ENCODE measurements at regions not wholly inside any gene's neighbourhood (a gene's known extent, or its start where the extent isn't known, plus 50 kb on each side); places are given as distances from the start of the nearest gene placed in this dataset.

GRCh38 chr12:25424211-25424731 is 128.8 kb downstream of the LMNTD1 start:
- Histone ChIP-seq H3K4me3 (ENCODE audit: control insufficient read depth in 1 of 7, extremely low read depth in 1 of 7, insufficient read depth in 4 of 7, low read depth in 2 of 7, low read length in 6 of 7) (no peak overlapping the region), H3K36me3 (ENCODE audit: control insufficient read depth in 4 of 4, insufficient read depth in 4 of 4, low read length in 3 of 4) (no peaks in the 10 kb centered on the region), H3K9me3 (ENCODE audit: control extremely low read depth in 1 of 5, control insufficient read depth in 4 of 5, insufficient read depth in 2 of 5, low read depth in 1 of 5, low read length in 4 of 5) (no peaks in the 10 kb centered on the region), H3K4me1 (ENCODE audit: control extremely low read depth in 1 of 4, control insufficient read depth in 4 of 4, insufficient read depth in 4 of 4, low read length in 3 of 4) (no peaks in the 10 kb centered on the region), H3K27ac (ENCODE audit: insufficient read depth in 1 of 2, low read depth in 1 of 2, low read length in 2 of 2, poor library complexity in 1 of 2, severe bottlenecking in 2 of 2) (no peak overlapping the region), H3K27me3 (replicated peaks in 2 of 5; ENCODE audit: control insufficient read depth in 4 of 5, insufficient read depth in 5 of 5, low read length in 4 of 5) (no peaks in the 10 kb centered on the region)
- ChIA-PET POLR2A (no interaction called here), CTCF (no interaction called here)
- no peak for DNase-seq
- 100% methylated on average over 5 of the region's 6 CpGs for WGBS (ENCODE audit: insufficient coverage)

- POLR2A ChIA-PET: no interaction called here
These were observed 129.6 kb downstream of the LMNTD1 start for GRCh38 chr12:25423355-25424050.

GRCh38 chr12:25422241-25422640 is 130.8 kb downstream of the LMNTD1 start:
- no peak overlapping the region for H3K4me3 ChIP-seq (ENCODE audit: control insufficient read depth in 1 of 7, extremely low read depth in 1 of 7, insufficient read depth in 4 of 7, low read depth in 2 of 7, low read length in 6 of 7)
- no peaks in the 10 kb centered on the region for H3K4me1 ChIP-seq (ENCODE audit: control extremely low read depth in 1 of 4, control insufficient read depth in 4 of 4, insufficient read depth in 4 of 4, low read length in 3 of 4)
- no peaks in the 10 kb centered on the region for H3K27me3 ChIP-seq (replicated peaks in 2 of 5; ENCODE audit: control insufficient read depth in 4 of 5, insufficient read depth in 5 of 5, low read length in 4 of 5)
- no peaks in the 10 kb centered on the region for H3K36me3 ChIP-seq (ENCODE audit: control insufficient read depth in 4 of 4, insufficient read depth in 4 of 4, low read length in 3 of 4)
- CTCF ChIA-PET: interaction anchor here (1.2 kb wide), 1 partner anchor 15 kb away, joined by 5 read pairs; no protein-coding TSS in a partner anchor
- H3K9me3 ChIP-seq (ENCODE audit: control extremely low read depth in 1 of 5, control insufficient read depth in 4 of 5, insufficient read depth in 2 of 5, low read depth in 1 of 5, low read length in 4 of 5): no peaks in the 10 kb centered on the region
- POLR2A ChIA-PET: no interaction called here
- H3K27ac ChIP-seq (ENCODE audit: insufficient read depth in 1 of 2, low read depth in 1 of 2, low read length in 2 of 2, poor library complexity in 1 of 2, severe bottlenecking in 2 of 2): no peak overlapping the region
- no CpG with 5 or more reads among the region's 1 CpG for WGBS (ENCODE audit: insufficient coverage)
- no peak for DNase-seq

More at GRCh38 chr12:25423355-25424050, 129.6 kb downstream of the LMNTD1 start:
- Histone ChIP-seq H3K36me3 (ENCODE audit: control insufficient read depth in 4 of 4, insufficient read depth in 4 of 4, low read length in 3 of 4) (no peaks in the 10 kb centered on the region), H3K4me3 (ENCODE audit: control insufficient read depth in 1 of 7, extremely low read depth in 1 of 7, insufficient read depth in 4 of 7, low read depth in 2 of 7, low read length in 6 of 7) (no peak overlapping the region), H3K27ac (ENCODE audit: insufficient read depth in 1 of 2, low read depth in 1 of 2, low read length in 2 of 2, poor library complexity in 1 of 2, severe bottlenecking in 2 of 2) (no peak overlapping the region), H3K4me1 (ENCODE audit: control extremely low read depth in 1 of 4, control insufficient read depth in 4 of 4, insufficient read depth in 4 of 4, low read length in 3 of 4) (no peaks in the 10 kb centered on the region), H3K9me3 (ENCODE audit: control extremely low read depth in 1 of 5, control insufficient read depth in 4 of 5, insufficient read depth in 2 of 5, low read depth in 1 of 5, low read length in 4 of 5) (no peaks in the 10 kb centered on the region), H3K27me3 (replicated peaks in 2 of 5; ENCODE audit: control insufficient read depth in 4 of 5, insufficient read depth in 5 of 5, low read length in 4 of 5) (no peaks in the 10 kb centered on the region)
- CTCF ChIA-PET: interaction anchor here (1.0 to 1.2 kb wide), 3 partner anchors 12 to 213 kb away, joined by 3 to 5 read pairs (median 3); no protein-coding TSS in a partner anchor
- WGBS (ENCODE audit: insufficient coverage): 92% methylated on average over 9 of the region's 11 CpGs
- no peak for DNase-seq

GRCh38 chr12:25421651-25422167 is 131.4 kb downstream of the LMNTD1 start:
- Histone ChIP-seq H3K4me1 (ENCODE audit: control extremely low read depth in 1 of 4, control insufficient read depth in 4 of 4, insufficient read depth in 4 of 4, low read length in 3 of 4) (no peaks in the 10 kb centered on the region), H3K4me3 (ENCODE audit: control insufficient read depth in 1 of 7, extremely low read depth in 1 of 7, insufficient read depth in 4 of 7, low read depth in 2 of 7, low read length in 6 of 7) (no peak overlapping the region), H3K27me3 (replicated peaks in 2 of 5; ENCODE audit: control insufficient read depth in 4 of 5, insufficient read depth in 5 of 5, low read length in 4 of 5) (no peaks in the 10 kb centered on the region), H3K27ac (ENCODE audit: insufficient read depth in 1 of 2, low read depth in 1 of 2, low read length in 2 of 2, poor library complexity in 1 of 2, severe bottlenecking in 2 of 2) (no peak overlapping the region), H3K9me3 (ENCODE audit: control extremely low read depth in 1 of 5, control insufficient read depth in 4 of 5, insufficient read depth in 2 of 5, low read depth in 1 of 5, low read length in 4 of 5) (no peaks in the 10 kb centered on the region), H3K36me3 (ENCODE audit: control insufficient read depth in 4 of 4, insufficient read depth in 4 of 4, low read length in 3 of 4) (no peaks in the 10 kb centered on the region)
- WGBS (ENCODE audit: insufficient coverage): no CpG with 5 or more reads among the region's 2 CpGs
- DNase-seq: no peak
- ChIA-PET CTCF (no interaction called here), POLR2A (no interaction called here)

- H3K27me3 ChIP-seq (replicated peaks in 2 of 5; ENCODE audit: control insufficient read depth in 4 of 5, insufficient read depth in 5 of 5, low read length in 4 of 5): no peaks in the 10 kb centered on the region
- no peak for DNase-seq
These were observed 133.0 kb downstream of the LMNTD1 start for GRCh38 chr12:25420116-25420515.

GRCh38 chr12:25419595-25419994 is 133.5 kb downstream of the LMNTD1 start:
- H3K27me3 ChIP-seq (replicated peaks in 2 of 5; ENCODE audit: control insufficient read depth in 4 of 5, insufficient read depth in 5 of 5, low read length in 4 of 5): no peaks in the 10 kb centered on the region
- WGBS (ENCODE audit: insufficient coverage): no CpG with 5 or more reads among the region's 2 CpGs
- no peaks in the 10 kb centered on the region for H3K9me3 ChIP-seq (ENCODE audit: control extremely low read depth in 1 of 5, control insufficient read depth in 4 of 5, insufficient read depth in 2 of 5, low read depth in 1 of 5, low read length in 4 of 5)
- no peak overlapping the region for H3K4me3 ChIP-seq (ENCODE audit: control insufficient read depth in 1 of 7, extremely low read depth in 1 of 7, insufficient read depth in 4 of 7, low read depth in 2 of 7, low read length in 6 of 7)
- H3K36me3 ChIP-seq (ENCODE audit: control insufficient read depth in 4 of 4, insufficient read depth in 4 of 4, low read length in 3 of 4): no peaks in the 10 kb centered on the region
- ChIA-PET POLR2A (no interaction called here), CTCF (interaction anchor here (1.0 kb wide), 1 partner anchor 11 kb away, joined by 3 read pairs; no protein-coding TSS in a partner anchor)
- no peaks in the 10 kb centered on the region for H3K4me1 ChIP-seq (ENCODE audit: control extremely low read depth in 1 of 4, control insufficient read depth in 4 of 4, insufficient read depth in 4 of 4, low read length in 3 of 4)
- H3K27ac ChIP-seq (ENCODE audit: insufficient read depth in 1 of 2, low read depth in 1 of 2, low read length in 2 of 2, poor library complexity in 1 of 2, severe bottlenecking in 2 of 2): no peak overlapping the region
- no peak for DNase-seq

More at GRCh38 chr12:25420116-25420515, 133.0 kb downstream of the LMNTD1 start:
- ChIA-PET CTCF (interaction anchor here (1.0 kb wide), 1 partner anchor 11 kb away, joined by 3 read pairs; no protein-coding TSS in a partner anchor), POLR2A (no interaction called here)
- no peaks in the 10 kb centered on the region for H3K36me3 ChIP-seq (ENCODE audit: control insufficient read depth in 4 of 4, insufficient read depth in 4 of 4, low read length in 3 of 4)
- H3K27ac ChIP-seq (ENCODE audit: insufficient read depth in 1 of 2, low read depth in 1 of 2, low read length in 2 of 2, poor library complexity in 1 of 2, severe bottlenecking in 2 of 2): no peak overlapping the region
- no peaks in the 10 kb centered on the region for H3K9me3 ChIP-seq (ENCODE audit: control extremely low read depth in 1 of 5, control insufficient read depth in 4 of 5, insufficient read depth in 2 of 5, low read depth in 1 of 5, low read length in 4 of 5)
- 83% methylated on average over 1 of the region's 4 CpGs for WGBS (ENCODE audit: insufficient coverage)
- H3K4me1 ChIP-seq (ENCODE audit: control extremely low read depth in 1 of 4, control insufficient read depth in 4 of 4, insufficient read depth in 4 of 4, low read length in 3 of 4): no peaks in the 10 kb centered on the region
- H3K4me3 ChIP-seq (ENCODE audit: control insufficient read depth in 1 of 7, extremely low read depth in 1 of 7, insufficient read depth in 4 of 7, low read depth in 2 of 7, low read length in 6 of 7): no peak overlapping the region

- no peaks in the 10 kb centered on the region for H3K36me3 ChIP-seq (ENCODE audit: control insufficient read depth in 4 of 4, insufficient read depth in 4 of 4, low read length in 3 of 4)
- DNase-seq: no peak
- H3K27ac ChIP-seq (ENCODE audit: insufficient read depth in 1 of 2, low read depth in 1 of 2, low read length in 2 of 2, poor library complexity in 1 of 2, severe bottlenecking in 2 of 2): no peak overlapping the region
- H3K9me3 ChIP-seq (ENCODE audit: control extremely low read depth in 1 of 5, control insufficient read depth in 4 of 5, insufficient read depth in 2 of 5, low read depth in 1 of 5, low read length in 4 of 5): no peaks in the 10 kb centered on the region
- H3K27me3 ChIP-seq (replicated peaks in 2 of 5; ENCODE audit: control insufficient read depth in 4 of 5, insufficient read depth in 5 of 5, low read length in 4 of 5): no peaks in the 10 kb centered on the region
- no peak overlapping the region for H3K4me3 ChIP-seq (ENCODE audit: control insufficient read depth in 1 of 7, extremely low read depth in 1 of 7, insufficient read depth in 4 of 7, low read depth in 2 of 7, low read length in 6 of 7)
- H3K4me1 ChIP-seq (ENCODE audit: control extremely low read depth in 1 of 4, control insufficient read depth in 4 of 4, insufficient read depth in 4 of 4, low read length in 3 of 4): no peaks in the 10 kb centered on the region
- CTCF ChIA-PET: no interaction called here
- POLR2A ChIA-PET: no interaction called here
- WGBS (ENCODE audit: insufficient coverage): no CpG with 5 or more reads among the region's 3 CpGs
These were observed 136.0 kb downstream of the LMNTD1 start for GRCh38 chr12:25417071-25417470.

Measured in common myeloid progenitor, CD34-positive (primary cell).